ENCODE measurements at regions not wholly inside any gene's neighbourhood (a gene's known extent, or its start where the extent isn't known, plus 50 kb on each side); places are given as distances from the start of the nearest gene placed in this dataset.

DNA sequence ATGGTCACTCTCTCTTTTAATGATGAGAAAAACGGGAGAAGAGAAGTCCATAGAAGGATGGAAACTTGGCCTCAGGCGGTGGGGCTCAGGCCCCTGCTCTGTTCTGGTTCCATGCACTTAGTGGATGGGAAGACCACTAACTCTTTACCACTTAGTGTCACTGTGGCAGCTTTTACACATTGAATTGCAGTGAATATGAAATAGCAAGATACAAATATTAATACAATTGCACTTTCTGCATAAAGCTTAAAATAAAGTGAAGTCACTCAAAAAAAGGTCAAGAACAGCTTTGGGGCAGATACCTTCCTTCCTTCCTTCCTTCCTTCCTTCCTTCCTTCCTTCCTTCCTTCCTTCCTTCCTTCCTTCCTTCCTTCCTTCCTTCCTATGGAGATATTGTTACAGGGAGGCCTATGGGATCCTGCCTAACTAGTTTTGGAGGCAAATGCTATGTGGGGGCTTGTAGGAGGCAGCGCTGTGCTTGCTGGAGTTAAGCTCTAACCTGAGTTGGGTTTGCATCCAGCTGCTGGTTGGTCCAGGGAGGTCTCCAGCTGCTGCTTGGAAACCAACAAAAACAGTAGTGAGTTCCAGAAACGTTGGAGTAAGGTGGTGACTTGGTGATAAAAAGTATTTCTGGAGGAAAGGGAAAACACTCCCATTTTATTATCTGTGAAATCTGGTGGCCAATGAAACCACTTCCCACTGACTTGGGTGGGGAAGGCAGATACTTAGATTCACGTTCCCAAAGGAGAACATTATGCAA is 62.3 kb upstream of the NKX2-2 start (continued):
- TF ChIP-seq, protein P1, sequence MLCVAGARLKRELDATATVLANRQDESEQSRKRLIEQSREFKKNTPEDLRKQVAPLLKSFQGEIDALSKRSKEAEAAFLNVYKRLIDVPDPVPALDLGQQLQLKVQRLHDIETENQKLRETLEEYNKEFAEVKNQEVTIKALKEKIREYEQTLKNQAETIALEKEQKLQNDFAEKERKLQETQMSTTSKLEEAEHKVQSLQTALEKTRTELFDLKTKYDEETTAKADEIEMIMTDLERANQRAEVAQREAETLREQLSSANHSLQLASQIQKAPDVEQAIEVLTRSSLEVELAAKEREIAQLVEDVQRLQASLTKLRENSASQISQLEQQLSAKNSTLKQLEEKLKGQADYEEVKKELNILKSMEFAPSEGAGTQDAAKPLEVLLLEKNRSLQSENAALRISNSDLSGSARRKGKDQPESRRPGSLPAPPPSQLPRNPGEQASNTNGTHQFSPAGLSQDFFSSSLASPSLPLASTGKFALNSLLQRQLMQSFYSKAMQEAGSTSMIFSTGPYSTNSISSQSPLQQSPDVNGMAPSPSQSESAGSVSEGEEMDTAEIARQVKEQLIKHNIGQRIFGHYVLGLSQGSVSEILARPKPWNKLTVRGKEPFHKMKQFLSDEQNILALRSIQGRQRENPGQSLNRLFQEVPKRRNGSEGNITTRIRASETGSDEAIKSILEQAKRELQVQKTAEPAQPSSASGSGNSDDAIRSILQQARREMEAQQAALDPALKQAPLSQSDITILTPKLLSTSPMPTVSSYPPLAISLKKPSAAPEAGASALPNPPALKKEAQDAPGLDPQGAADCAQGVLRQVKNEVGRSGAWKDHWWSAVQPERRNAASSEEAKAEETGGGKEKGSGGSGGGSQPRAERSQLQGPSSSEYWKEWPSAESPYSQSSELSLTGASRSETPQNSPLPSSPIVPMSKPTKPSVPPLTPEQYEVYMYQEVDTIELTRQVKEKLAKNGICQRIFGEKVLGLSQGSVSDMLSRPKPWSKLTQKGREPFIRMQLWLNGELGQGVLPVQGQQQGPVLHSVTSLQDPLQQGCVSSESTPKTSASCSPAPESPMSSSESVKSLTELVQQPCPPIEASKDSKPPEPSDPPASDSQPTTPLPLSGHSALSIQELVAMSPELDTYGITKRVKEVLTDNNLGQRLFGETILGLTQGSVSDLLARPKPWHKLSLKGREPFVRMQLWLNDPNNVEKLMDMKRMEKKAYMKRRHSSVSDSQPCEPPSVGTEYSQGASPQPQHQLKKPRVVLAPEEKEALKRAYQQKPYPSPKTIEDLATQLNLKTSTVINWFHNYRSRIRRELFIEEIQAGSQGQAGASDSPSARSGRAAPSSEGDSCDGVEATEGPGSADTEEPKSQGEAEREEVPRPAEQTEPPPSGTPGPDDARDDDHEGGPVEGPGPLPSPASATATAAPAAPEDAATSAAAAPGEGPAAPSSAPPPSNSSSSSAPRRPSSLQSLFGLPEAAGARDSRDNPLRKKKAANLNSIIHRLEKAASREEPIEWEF (CRISPR knock-in tag; IDR thresholded peaks at IDR 0.05), result no peak
- TF ChIP-seq, protein P2, sequence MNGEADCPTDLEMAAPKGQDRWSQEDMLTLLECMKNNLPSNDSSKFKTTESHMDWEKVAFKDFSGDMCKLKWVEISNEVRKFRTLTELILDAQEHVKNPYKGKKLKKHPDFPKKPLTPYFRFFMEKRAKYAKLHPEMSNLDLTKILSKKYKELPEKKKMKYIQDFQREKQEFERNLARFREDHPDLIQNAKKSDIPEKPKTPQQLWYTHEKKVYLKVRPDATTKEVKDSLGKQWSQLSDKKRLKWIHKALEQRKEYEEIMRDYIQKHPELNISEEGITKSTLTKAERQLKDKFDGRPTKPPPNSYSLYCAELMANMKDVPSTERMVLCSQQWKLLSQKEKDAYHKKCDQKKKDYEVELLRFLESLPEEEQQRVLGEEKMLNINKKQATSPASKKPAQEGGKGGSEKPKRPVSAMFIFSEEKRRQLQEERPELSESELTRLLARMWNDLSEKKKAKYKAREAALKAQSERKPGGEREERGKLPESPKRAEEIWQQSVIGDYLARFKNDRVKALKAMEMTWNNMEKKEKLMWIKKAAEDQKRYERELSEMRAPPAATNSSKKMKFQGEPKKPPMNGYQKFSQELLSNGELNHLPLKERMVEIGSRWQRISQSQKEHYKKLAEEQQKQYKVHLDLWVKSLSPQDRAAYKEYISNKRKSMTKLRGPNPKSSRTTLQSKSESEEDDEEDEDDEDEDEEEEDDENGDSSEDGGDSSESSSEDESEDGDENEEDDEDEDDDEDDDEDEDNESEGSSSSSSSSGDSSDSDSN (IDR thresholded peaks at IDR 0.05; ENCODE audit: borderline replicate concordance in 1 of 2, low read depth in 2 of 2, low read length in 2 of 2), result no peak
- no peak for TF ChIP-seq TBP (optimal IDR thresholded peaks at IDR 0.05; ENCODE audit: low read depth, low read length)
- TF ChIP-seq, protein P3, sequence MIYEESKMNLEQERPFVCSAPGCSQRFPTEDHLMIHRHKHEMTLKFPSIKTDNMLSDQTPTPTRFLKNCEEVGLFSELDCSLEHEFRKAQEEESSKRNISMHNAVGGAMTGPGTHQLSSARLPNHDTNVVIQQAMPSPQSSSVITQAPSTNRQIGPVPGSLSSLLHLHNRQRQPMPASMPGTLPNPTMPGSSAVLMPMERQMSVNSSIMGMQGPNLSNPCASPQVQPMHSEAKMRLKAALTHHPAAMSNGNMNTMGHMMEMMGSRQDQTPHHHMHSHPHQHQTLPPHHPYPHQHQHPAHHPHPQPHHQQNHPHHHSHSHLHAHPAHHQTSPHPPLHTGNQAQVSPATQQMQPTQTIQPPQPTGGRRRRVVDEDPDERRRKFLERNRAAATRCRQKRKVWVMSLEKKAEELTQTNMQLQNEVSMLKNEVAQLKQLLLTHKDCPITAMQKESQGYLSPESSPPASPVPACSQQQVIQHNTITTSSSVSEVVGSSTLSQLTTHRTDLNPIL (CRISPR knock-in tag; IDR thresholded peaks at IDR 0.05), result no peak
- TF ChIP-seq KAT8 (IDR thresholded peaks at IDR 0.05; ENCODE audit: low read depth), result no peak
- no peak for TF ChIP-seq FOXJ3 (CRISPR knock-in tag; IDR thresholded peaks at IDR 0.05)
- TF ChIP-seq MCM7 (IDR thresholded peaks at IDR 0.05), result no peak
- no peak for TF ChIP-seq NRF1 (conservative IDR thresholded peaks at IDR 0.05 in 1 of 2, IDR thresholded peaks at IDR 0.05 in 1 of 2)
- no peak for TF ChIP-seq XRCC5 (IDR thresholded peaks at IDR 0.05; ENCODE audit: low read depth, low read length)

Data from K562 (cell line).